ENCODE measurements at regions not wholly inside any gene's neighbourhood (a gene's known extent, or its start where the extent isn't known, plus 50 kb on each side); places are given as distances from the start of the nearest gene placed in this dataset.

DNA sequence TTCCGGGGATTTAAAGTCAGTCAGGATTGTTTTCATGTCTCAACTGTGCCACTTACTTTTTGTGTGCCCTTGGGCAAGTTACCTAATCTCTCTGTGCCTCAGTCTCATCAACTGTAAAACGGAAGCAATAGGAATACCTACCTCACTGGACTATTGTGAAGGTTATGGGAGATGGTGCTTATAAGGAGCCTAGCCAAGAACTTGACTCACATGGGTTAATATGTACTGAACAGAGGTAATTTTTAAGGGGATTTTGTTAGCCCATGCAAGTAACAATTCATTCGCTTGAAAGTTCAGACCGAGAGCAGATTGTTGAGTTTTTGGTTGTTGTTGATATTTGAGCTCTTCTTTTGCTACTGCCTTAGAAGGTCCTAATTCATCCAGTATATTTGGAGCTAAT is 202.9 kb downstream of the ZNF365 start:
- H3K27me3 ChIP-seq (ENCODE audit: low read depth): no peaks in the 10 kb centered on the region
- H3K4me3 ChIP-seq: no peak overlapping the region
- H3K27ac ChIP-seq: no peak overlapping the region
- DNase-seq (no peak), ATAC-seq (no peak)
- TF ChIP-seq, protein P1, sequence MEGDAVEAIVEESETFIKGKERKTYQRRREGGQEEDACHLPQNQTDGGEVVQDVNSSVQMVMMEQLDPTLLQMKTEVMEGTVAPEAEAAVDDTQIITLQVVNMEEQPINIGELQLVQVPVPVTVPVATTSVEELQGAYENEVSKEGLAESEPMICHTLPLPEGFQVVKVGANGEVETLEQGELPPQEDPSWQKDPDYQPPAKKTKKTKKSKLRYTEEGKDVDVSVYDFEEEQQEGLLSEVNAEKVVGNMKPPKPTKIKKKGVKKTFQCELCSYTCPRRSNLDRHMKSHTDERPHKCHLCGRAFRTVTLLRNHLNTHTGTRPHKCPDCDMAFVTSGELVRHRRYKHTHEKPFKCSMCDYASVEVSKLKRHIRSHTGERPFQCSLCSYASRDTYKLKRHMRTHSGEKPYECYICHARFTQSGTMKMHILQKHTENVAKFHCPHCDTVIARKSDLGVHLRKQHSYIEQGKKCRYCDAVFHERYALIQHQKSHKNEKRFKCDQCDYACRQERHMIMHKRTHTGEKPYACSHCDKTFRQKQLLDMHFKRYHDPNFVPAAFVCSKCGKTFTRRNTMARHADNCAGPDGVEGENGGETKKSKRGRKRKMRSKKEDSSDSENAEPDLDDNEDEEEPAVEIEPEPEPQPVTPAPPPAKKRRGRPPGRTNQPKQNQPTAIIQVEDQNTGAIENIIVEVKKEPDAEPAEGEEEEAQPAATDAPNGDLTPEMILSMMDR (IDR thresholded peaks at IDR 0.05): no peak
- H3K36me3 ChIP-seq: no peaks in the 10 kb centered on the region
- no peaks in the 10 kb centered on the region for H3K4me1 ChIP-seq
- intact Hi-C loops (cut with DNase I): no loop called here
- no peaks in the 10 kb centered on the region for H3K9me3 ChIP-seq

DNA sequence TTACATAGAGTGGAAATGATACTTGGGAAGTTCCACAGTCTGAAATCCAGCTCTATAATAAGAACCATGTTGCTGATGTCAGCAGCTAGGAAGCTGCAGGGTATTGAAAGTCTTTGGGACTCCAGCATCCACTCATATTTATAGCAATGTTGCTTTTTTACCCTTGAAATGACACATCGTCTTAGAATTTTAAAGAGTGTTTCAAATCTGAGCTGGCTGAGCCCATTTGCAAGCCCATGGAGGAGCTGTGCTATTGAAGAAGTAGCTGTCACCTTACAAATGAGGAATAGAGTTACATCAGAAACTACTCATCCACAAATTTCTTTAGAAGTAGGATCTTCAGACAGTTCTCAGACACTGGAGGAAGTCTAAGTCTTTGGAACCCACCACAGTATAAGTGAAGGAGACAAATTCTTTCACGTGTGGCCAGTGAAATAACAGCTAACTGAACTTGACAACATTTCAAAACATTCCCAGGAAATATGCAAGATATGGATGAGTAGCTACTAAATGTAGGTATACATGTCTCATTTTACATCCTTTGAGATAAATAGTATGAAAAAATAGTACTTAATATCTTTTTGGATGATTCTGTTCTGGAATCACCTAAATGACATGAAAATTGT is 203.6 kb downstream of the ZNF365 start:
- Histone ChIP-seq H3K4me3 (no peak overlapping the region), H3K36me3 (no peaks in the 10 kb centered on the region), H3K27ac (no peak overlapping the region), H3K9me3 (no peaks in the 10 kb centered on the region), H3K27me3 (ENCODE audit: low read depth) (no peaks in the 10 kb centered on the region), H3K4me1 (peaks cover 3% of the 10 kb centered on the region)
- no peak for DNase-seq
- no peak for ATAC-seq
- TF ChIP-seq, protein P1 (IDR thresholded peaks at IDR 0.05): no peak
- intact Hi-C loops (cut with DNase I): no loop called here

DNA sequence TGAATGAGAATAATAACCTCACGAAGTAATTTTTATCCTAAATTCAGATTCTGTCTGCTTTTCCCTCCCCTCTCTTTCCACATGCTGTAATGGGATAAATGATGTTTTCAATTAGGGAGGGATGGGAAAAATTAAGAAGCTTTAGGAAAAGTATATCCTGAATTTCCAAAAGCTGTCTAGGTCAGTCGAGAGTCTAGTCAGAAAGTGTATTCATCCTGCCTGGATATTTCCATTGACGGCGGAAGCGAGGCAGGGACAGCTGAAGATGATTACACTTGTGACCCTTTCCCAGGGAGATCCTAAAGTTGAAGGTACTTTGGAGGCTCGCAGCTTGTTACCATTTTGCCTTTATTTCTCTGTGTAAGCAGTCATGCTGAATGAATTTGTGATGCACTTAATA is 204.1 kb downstream of the ZNF365 start:
- intact Hi-C loops (cut with DNase I): no loop called here

DNA sequence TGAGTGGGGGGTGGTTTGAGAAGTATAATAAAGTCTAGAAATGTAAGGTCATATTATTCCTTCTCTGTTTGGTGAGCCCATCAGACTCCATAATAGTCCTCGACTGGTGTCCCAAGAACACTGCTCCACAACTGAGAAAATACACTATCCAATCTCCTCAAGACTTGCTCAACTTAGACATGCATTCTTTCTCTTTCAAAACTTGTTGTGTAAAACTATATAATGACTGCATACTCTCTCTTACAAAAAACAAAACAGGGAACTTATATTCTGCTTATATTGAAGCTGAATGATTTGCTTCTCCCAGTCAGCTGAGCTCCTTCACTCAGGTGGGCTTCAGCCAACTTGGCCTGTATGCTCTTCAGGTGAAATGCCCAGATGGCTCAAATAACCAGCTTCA is 204.7 kb downstream of the ZNF365 start:
- no peak overlapping the region for H3K27ac ChIP-seq
- H3K27me3 ChIP-seq (ENCODE audit: low read depth): no peaks in the 10 kb centered on the region
- TF ChIP-seq, protein P1 (IDR thresholded peaks at IDR 0.05): no peak
- DNase-seq (no peak), ATAC-seq (no peak)
- H3K4me1 ChIP-seq: peaks cover 10% of the 10 kb centered on the region
- no peak overlapping the region for H3K4me3 ChIP-seq
- no peaks in the 10 kb centered on the region for H3K36me3 ChIP-seq
- intact Hi-C loops (cut with DNase I): no loop called here
- H3K9me3 ChIP-seq: no peaks in the 10 kb centered on the region

More for the DNA sequence above, 204.1 kb downstream of the ZNF365 start:
- H3K36me3 ChIP-seq: no peaks in the 10 kb centered on the region
- no peak overlapping the region for H3K27ac ChIP-seq
- H3K9me3 ChIP-seq: no peaks in the 10 kb centered on the region
- ATAC-seq (no peak), DNase-seq (no peak)
- H3K4me3 ChIP-seq: no peak overlapping the region
- peaks cover 8% of the 10 kb centered on the region for H3K4me1 ChIP-seq
- TF ChIP-seq, protein P1 (IDR thresholded peaks at IDR 0.05): no peak
- H3K27me3 ChIP-seq (ENCODE audit: low read depth): no peaks in the 10 kb centered on the region

DNA sequence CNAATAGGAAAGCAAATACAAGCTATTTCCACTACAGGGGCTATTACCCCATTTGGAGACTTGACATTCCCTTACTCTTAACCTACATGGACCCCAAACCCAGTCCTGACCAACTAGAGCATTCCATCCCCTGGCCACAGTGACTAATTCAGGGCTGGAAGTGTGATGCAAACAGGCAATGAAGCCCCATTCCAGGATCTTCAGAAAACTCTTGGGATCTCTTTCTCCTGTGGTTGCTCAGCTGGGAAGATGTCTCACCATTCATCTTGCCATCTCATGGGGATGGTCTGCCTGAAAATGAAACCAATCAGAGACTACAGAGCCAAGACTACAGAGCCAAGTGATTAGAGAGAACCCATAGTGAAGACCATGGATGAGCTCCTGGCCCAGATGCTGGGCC is 206.2 kb downstream of the ZNF365 start:
- intact Hi-C loops (cut with DNase I): no loop called here
- peaks cover 10% of the 10 kb centered on the region for H3K4me1 ChIP-seq
- ATAC-seq (no peak), DNase-seq (no peak)
- no peaks in the 10 kb centered on the region for H3K27me3 ChIP-seq (ENCODE audit: low read depth)
- no peaks in the 10 kb centered on the region for H3K9me3 ChIP-seq
- no peak overlapping the region for H3K4me3 ChIP-seq
- TF ChIP-seq, protein P1 (IDR thresholded peaks at IDR 0.05): no peak
- H3K36me3 ChIP-seq: no peaks in the 10 kb centered on the region
- H3K27ac ChIP-seq: no peak overlapping the region
